HS-27A (cell line): ENCODE measurements at regions not wholly inside any gene's neighbourhood (a gene's known extent, or its start where the extent isn't known, plus 50 kb on each side); places are given as distances from the start of the nearest gene placed in this dataset.
"Not testable (repeated sequence)": the region's sequence is repeated elsewhere in the genome, so short reads cannot be mapped to it uniquely, and the experiment has no call there.

Experiments
- DNase-seq: peaks from one replicate; pipeline ENCODE4 v3.0.0-alpha.2; 2012; ENCODE audit warnings: low read depth, missing footprints

DNA sequence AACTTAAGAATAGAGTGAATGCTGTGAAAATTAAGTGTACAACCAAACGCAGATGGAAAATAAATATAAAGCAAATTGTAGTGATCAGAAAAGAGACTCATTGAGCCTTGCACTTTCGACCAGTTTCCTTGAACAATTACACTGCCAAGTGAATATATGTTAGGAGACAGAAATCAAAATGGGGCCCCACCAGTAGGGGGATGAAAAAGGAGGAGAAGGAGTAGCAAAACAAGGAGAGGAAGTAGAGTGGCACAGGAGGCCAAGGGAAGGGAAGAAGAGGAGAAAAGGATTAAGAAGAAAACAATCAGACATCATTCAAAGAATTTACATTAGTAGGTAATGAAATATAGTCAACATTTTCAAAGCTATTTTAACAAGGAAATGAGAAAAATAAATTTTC is 1770.6 kb downstream of the PLA2G4A start:
- no peak for DNase-seq

GRCh38 chr1:188611432-188611831 is 1782.7 kb downstream of the PLA2G4A start:
- no peak for DNase-seq

GRCh38 chr1:188615321-188615720 is 1786.6 kb downstream of the PLA2G4A start:
- peak; percentile 2 for DNase-seq

GRCh38 chr1:188620236-188620635 is 1791.5 kb downstream of the PLA2G4A start:
- no peak for DNase-seq

DNA sequence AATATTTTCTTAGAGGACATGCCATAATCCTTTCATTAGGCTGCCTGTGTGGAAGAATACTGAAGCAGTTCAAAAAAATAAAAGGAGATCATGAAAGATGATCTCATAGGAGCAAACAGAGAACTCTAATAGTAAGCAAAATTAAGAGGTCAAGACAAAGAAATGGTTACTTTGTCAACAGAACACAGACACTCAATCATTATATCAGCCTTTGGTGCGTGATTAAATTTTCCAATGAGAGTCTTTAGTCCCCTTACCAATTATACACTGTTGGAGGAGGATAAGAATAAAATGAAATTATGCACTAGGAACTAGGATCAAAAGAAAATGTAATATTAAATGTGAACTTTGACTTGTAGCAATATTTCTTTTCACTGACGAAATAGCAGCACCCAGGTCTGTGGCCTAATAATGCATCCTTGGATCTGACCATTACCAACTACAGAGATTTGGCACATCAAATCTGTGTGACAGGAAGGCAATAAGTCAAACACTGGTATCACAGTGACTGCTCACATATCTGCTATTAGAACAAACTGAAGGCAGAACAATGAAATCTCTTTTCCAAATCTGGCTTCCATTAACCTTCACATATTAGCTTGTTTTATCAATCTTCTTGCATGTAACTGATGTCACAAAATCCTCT is 1812.9 kb downstream of the PLA2G4A start:
- DNase-seq = no peak

GRCh38 chr1:188642704-188643103 is 1814.0 kb downstream of the PLA2G4A start:
- no peak for DNase-seq

DNA sequence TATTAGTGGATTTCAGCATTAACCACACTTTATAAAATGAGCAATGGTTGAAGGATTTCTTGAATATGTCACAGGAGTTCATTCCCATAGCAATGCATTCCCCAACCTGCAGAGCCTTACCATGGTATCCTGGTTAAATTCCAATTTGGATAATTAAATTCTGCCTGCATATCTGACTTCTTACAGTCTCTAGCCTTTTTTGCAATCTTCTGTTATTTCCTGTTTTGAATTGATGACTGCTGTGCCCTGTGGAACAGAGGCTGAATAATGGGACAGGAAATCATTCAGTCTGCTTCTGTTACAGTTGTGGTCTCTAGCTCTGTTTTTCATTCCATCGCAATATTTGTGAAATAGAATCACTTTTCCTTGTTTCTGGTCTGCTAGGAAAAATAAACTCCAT is 1823.9 kb downstream of the PLA2G4A start:
- DNase-seq = no peak

DNA sequence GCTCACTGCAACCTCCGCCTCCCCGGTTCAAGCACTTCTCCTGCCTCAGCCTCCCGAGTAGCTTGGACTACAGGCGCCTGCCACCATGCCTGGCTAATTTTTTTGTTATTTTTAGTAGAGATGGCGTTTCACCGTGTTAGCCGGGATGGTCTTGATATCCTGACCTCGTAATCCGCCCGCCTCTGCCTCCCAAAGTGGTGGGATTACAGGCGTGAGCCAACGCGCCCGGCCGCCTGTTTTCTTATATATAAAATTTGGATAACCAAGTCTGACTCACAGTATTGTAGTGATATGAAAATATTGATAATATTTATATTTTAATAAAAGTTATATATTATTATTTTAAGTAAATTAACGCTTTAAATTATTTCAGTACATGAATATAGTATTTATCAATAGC is 1821.7 kb downstream of the BRINP3 start:
- not testable (repeated sequence) for DNase-seq

- DNase-seq = no peak
Observed at GRCh38 chr1:188660572-188660971, 1817.1 kb downstream of the BRINP3 start.

DNA sequence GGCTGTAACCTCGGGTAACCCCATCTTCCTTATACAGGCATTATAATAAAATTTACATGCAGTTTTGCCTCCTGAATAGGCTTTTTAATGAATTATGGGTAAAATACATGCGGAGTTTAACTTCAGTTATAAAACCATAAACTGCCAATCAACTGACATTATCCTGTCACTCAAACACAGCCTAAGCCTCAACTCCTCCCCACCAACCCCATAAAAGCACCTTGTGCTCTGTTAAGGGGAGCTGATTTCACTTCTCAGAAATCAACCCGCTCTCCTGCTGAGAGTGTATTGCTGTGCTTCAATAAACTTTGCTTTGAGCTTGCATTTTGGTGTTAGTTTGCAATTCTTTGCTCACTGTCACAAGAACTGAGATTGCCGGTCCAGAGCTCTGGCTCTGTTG is 1812.2 kb downstream of the BRINP3 start:
- no peak for DNase-seq

DNA sequence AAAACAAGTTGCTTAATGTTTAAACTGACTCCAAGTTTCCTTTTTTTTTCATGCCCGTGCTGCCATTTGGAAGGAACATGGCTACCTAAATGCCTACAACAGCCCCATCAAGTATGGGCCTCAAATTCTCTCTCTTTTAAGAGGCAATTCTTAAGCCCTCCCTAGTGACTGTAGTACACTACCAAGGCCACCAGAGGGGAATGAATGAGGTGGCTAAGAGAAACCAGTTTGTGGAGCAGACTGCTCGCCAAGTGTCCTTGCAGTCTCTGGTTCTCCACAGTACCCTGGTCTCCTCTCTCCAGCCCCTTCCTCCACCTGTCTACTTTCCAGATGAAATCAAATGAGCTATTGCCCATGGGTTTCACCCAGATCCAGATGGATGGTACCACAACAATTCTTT is 1809.6 kb downstream of the BRINP3 start:
- no peak for DNase-seq

DNA sequence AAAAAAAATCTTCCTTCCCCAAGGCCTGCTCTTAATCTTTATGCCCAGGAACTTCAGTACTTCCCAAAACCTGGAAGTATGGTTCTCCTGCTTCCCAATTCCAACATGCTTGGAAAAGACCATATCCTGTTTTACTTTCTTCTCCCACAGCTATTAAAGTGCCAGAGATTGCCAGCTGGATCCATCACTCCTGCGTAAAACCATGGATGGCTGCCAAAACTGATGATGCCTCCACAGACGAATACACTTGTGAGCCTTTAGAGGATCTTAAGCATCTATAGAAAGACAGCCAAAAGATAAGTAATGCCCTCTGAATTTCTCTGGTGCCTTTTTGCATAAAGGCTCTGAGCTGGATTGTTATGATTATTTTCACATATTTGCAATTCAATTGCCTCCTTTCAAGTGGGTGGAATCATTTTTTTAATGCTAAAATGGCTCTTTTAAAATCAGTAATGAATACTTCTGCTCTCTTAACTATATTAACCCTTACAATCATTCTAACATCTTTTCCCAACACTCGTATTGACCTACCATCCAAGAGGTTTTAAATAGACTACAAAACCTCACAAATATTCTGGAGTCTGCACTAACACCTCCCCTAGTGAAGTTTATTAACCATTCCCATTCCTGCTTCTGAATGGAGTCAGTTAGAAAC is 1807.8 kb downstream of the BRINP3 start:
- no peak for DNase-seq

DNA sequence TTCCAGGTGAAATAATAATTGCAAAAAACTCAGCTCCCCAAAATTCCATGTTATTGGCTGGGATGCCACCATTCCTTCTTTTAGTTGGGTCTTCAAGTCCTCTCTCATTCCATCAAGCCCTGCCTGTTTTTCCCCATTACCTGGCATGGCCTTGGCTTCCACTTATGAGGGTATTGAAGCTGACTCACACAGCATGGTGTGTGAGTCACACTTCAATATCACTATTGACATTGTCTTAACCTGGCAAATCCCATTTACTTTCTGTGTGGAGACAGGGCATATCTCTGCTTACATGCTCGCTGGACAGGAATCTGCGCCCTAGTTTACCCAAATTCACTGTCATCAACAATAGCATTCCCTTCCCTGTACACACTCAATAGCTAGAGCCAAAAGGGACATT is 1806.8 kb downstream of the BRINP3 start:
- no peak for DNase-seq

DNA sequence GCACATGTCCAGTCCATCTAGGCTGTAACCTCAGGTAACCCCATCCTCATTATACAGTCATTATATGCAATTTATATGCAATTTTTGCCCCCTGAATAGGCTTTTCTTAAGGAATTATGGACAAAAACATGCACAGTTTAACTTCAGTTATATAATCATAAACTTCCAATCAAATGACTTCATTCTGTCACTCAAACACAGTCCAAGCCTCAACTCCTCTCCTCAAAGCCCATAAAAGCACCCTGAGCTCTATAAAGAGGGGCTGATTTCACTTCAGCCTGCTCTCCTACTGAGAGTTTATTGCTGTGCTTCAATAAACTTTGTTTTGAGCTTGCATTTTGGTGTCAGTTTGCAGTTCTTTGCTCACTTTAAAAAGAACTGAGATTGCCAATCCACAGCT is 1805.5 kb downstream of the BRINP3 start:
- DNase-seq = no peak

- DNase-seq = no peak
Observed at GRCh38 chr1:188689542-188689941, 1788.1 kb downstream of the BRINP3 start.

DNA sequence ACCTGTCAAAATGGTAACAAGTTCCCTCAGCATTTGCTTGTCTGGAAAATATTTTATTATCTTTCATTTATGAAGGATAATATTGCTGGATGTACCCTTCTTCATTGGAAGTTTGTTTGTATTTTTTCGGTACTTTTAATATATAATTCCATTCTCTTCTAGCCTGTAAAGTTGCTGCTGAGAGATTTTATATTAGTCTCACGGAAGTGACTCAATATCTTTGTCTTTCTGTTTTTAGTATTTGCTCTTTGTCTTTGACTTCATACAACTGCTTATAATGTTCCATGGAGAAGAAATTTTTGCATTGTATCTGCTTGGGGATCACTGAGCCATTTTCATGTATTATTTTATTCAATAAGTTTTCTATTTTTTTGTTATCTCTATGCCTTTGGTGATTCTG is 1777.5 kb downstream of the BRINP3 start:
- no peak for DNase-seq

DNA sequence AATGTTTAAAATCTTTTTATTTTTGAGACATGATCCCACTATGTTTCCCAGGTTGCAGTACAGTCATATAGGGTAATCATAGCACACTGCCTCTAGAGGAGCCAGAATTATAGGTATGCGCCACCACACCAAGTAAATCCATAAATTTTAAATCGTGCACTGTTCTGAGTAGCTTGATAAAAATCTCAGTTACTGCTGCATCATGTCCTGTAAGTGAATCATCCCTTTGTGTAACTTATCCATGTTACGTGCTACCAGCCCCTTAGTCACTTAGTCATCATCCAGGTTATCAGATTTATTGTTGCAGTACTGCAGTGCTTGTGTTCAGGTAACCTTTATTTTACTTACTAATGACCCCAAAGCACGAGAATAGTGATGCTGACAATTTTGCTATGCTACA is 1770.9 kb downstream of the BRINP3 start:
- DNase-seq = peak; percentile 31

DNA sequence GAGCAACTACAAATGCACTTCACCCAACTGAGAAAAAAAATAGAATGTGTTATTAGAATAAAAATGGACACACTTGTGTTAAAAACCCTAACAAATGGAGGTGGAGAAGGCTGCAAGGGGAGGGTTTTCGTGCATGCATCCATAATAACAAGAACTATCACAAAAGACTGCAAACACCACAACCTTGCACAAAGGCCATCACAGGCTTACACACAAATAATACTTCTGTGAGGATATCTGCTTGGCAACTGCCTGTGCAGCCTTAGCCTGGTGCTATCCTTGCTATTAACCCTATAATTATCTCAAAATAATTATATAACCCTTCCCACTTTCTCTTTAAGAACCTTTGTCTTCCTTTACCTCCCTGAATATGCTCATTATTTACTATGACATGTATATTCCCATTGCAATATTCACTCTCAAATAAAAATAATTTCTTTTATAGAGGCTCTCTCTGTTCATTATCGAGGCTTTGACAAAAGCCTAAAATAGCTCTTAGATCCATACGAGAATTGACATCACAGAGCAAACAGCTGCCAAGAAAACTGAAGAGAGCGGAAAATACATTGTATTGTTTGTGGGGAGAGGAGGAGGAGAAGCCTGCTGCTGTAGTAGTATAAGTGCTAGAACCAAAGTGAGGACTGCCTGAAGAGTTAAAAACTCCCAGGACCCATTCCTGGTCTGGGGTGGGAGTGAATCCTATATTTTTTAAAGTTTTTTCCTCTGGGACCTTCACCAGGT is 1768.7 kb downstream of the BRINP3 start:
- no peak for DNase-seq

DNA sequence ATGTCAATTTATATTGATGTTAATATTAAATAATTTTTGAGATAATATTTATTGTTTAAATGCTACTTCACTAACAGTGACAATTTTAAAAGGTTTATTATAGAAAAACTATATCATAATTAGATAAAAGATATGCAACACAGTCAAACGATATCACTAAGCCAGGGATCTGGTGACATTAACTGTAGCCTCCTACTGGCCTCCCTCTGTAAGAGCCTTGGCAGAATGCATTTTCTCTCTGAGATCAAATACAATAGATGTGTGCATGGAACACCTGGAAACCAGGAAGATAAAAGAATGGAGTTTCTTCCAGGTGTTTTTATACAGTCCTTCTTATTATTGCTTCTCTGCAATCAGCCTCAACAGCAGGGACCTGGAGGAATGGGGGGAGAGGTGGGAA is 1762.1 kb downstream of the BRINP3 start:
- no peak for DNase-seq

DNA sequence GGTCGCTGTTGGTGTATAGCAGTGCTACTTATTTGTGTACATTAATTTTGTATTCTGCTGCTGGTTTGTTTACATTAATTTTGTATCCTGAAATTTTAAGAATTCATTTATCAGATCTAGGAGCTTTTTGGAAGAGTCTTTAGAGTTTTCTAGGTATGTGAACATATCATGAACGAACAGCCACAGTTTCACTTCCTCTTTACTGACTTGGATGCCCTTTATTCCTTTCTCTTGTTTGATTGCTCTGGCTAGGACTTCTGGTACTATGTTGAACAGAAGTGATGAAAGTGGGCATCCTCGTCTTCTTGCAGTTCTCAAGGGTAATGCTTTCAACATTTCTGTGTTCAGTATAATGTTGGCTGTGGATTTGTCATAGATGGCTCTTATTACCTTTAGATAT is 1757.9 kb downstream of the BRINP3 start:
- no peak for DNase-seq

DNA sequence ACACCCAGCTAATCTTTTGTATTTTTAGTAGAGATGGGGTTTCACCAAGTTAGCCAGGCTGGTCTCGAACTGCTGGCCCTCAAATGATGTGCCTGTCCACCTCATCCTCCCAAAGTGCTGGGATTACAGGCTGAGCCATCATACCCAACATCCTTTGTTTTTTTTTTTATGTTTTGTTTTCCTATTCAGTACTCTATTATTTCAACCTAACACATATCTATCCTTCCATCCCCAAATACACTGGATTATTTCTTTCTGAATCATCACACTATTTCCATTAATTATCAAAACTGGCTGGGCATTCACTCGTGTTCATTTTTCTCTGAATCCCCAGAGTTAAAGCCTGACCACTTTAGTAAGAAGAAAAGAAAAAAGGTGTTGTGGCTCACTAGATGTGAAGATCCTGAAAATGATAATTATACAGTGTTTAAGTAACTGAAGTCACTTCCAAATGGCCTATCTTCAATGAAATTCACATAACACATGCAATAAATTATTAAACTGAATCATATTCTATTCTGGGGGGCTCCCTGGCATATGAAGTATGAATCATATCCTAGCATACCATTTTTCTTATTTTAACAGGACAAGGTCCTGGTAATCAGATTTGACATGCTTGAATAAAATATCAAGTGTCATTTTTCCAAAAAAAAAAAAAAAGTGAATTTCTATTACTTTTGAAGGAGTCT is 1754.2 kb downstream of the BRINP3 start:
- DNase-seq = peak; percentile 24

DNA sequence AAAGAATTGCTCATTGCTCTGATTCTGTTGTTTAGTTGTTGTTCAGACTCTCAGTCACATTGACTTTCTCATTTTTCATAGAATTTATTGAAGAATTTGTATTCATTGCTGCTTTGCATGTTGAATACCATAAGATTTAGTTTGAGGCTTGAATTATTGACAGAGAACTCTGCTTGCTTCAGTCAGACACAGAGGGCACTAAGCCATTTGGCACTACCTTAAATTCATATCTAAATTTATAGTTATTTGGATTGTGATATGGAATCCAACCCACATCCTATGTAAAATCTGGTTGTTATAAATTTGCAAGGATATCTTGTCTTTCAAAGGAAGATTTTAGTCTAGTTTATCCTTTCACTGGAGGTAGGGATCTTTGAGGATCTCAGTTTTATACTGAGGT is 1748.6 kb downstream of the BRINP3 start:
- no peak for DNase-seq

DNA sequence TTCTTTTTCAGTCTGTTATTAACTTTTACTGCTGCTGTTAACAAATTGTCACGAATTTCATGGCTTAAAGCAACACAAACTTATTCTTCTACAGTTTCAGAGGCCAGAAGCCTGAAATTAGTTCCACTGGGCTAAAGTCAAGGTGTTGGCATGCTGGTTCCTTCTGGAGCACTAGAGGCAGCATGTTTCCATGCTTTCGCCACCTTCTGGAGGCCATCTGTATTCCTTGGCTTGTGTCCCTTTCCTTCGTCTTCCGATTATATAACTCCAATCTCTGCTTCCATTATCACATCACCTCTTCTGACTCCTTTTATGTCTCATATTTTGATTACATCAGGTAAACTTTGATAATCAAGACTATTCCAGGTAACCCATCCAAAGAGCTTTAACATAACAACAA is 1742.1 kb downstream of the BRINP3 start:
- no peak for DNase-seq
